HepG2 (cell line): ENCODE measurements at regions not wholly inside any gene's neighbourhood (a gene's known extent, or its start where the extent isn't known, plus 50 kb on each side); places are given as distances from the start of the nearest gene placed in this dataset.

Experiments
- ATAC-seq: fragments of 200-7000 bp; cut with Tn5 transposase; 3 replicates; pipeline ENCODE4 v1.9.1; 2020; ENCODE audit warnings: mild to moderate bottlenecking, moderate library complexity
- BruUV-seq: library from RNA; stranded (reverse); fragments of 400-500 nt; replicated peaks from 2 replicates; lab custom pipeline; 2021; lab: Mats Ljungman, UMichigan
- CTCF ChIA-PET: fragments of 300-600 bp; formaldehyde crosslinking; extraction: SDS; loops from one replicate; lab custom pipeline; 2021; ENCODE audit warnings: low total read pairs, inconsistent platforms, low intra/inter-chr PET ratio; lab: Yijun Ruan, JAX
- POLR2A ChIA-PET: fragments of 350-600 bp; sonication (Branson Sonifier 250); formaldehyde crosslinking; loops from one replicate; lab custom pipeline; 2020; ENCODE audit warnings: antibody characterized with exemption, inconsistent platforms; lab: Yijun Ruan, JAX
- DNase-seq: peaks from one replicate; pipeline ENCODE4 v3.0.0-alpha.2; 2015; ENCODE audit warnings: low spot score
- FAIRE-seq: peaks from 3 replicates; lab custom pipeline; 2011; peaks lifted over from hg19 to GRCh38; lab: Jason Lieb, UNC
- H2AFZ ChIP-seq: one replicate; pipeline ENCODE4 v1.6.1; 2011; ENCODE audit warnings: low read length, inconsistent platforms
- H3K27ac ChIP-seq: fragments of 300-600 bp; 3 replicates; pipeline ENCODE4 v1.8.0; 2011; ENCODE audit warnings: mixed run types, mild to moderate bottlenecking, mixed read lengths, low read length, inconsistent platforms; ENCODE audit not compliant: insufficient read depth; ENCODE audit errors: extremely low read length
- H3K27me3 ChIP-seq, 2 experiments: fragments of 200-600 bp in 1 of 2; 2 replicates in 1 of 2; 3 replicates in 1 of 2; pipeline versions ENCODE4 v1.6.0 to v1.8.0; 2011; ENCODE audit warnings: low read length in 2 of 2, mild to moderate bottlenecking in 2 of 2, moderate library complexity in 2 of 2, inconsistent platforms in 1 of 2; ENCODE audit not compliant: insufficient read depth in 2 of 2, control insufficient read depth in 1 of 2
- H3K36me3 ChIP-seq, 2 experiments: fragments of 200-600 bp in 1 of 2; replicated peaks in 1 of 2; 2 replicates in 1 of 2; 3 replicates in 1 of 2; pipeline versions ENCODE4 v1.5.1 to v1.8.0; 2011; ENCODE audit warnings: low read length in 2 of 2, inconsistent platforms in 1 of 2; ENCODE audit not compliant: insufficient read depth in 2 of 2, control insufficient read depth in 1 of 2
- H3K4me1 ChIP-seq: 2 replicates; pipeline ENCODE4 v1.5.1; 2012; ENCODE audit warnings: low read length, inconsistent platforms; ENCODE audit not compliant: insufficient read depth
- H3K4me2 ChIP-seq: 2 replicates; pipeline ENCODE4 v1.6.0; 2011; ENCODE audit warnings: low read depth, low read length, inconsistent platforms
- H3K4me3 ChIP-seq, 3 experiments: fragments of 200-600 bp in 1 of 3; sonication (generic), shearing (Covaris generic) in 1 of 3; replicated peaks in 1 of 3; 2 replicates each; pipeline ENCODE4 v1.5.1; 2011 to 2016; ENCODE audit warnings: low read length in 3 of 3, inconsistent platforms in 2 of 3, low read depth in 2 of 3, mild to moderate bottlenecking in 2 of 3, control low read depth in 1 of 3, mixed read lengths in 1 of 3; ENCODE audit not compliant: insufficient read depth in 1 of 3
- H3K79me2 ChIP-seq: one replicate; pipeline ENCODE4 v1.6.1; 2011; ENCODE audit warnings: low read length, inconsistent platforms; ENCODE audit not compliant: insufficient read depth
- H3K9ac ChIP-seq: 2 replicates; pipeline ENCODE4 v1.6.0; 2011; ENCODE audit warnings: mild to moderate bottlenecking, low read depth, low read length, inconsistent platforms; ENCODE audit not compliant: insufficient read depth
- H3K9me3 ChIP-seq: 2 replicates; pipeline ENCODE4 v1.5.1; 2012; ENCODE audit warnings: mild to moderate bottlenecking, low read length
- H4K20me1 ChIP-seq: 2 replicates; pipeline ENCODE4 v1.6.0; 2011; ENCODE audit warnings: inconsistent platforms, mild to moderate bottlenecking, low read length, moderate library complexity; ENCODE audit not compliant: insufficient read depth
- CEBPG ChIP-seq: IDR thresholded peaks from 2 replicates; pipeline ENCODE4 v1.6.1; 2016
- JUN ChIP-seq: sonication (generic); formaldehyde crosslinking; IDR thresholded peaks from 2 replicates; pipeline ENCODE4 v1.4.0; 2020; ENCODE audit warnings: mild to moderate bottlenecking, missing genetic modification reagents
- KAT8 ChIP-seq: IDR thresholded peaks from 2 replicates; pipeline ENCODE4 v1.6.1; 2016; ENCODE audit warnings: missing genetic modification reagents, missing compliant biosample characterization
- NBN ChIP-seq: fragments of 450-650 bp; conservative IDR thresholded peaks from 2 replicates; pipeline ENCODE4 v1.6.1; 2017
- STAT5B ChIP-seq: sonication (generic); formaldehyde crosslinking; IDR thresholded peaks from 2 replicates; pipeline ENCODE4 v1.4.0; 2020; ENCODE audit warnings: missing genetic modification reagents
- ZSCAN29 ChIP-seq: sonication (generic); formaldehyde crosslinking; conservative IDR thresholded peaks from 2 replicates; pipeline ENCODE4 v1.4.0; 2020; ENCODE audit warnings: mild to moderate bottlenecking, missing genetic modification reagents
- WGBS: methylation state at CpG from one replicate; pipeline ENCODE4 v1.1.6; 2017; ENCODE audit warnings: low lambda C conversion rate; 5-methylcytosine and 5-hydroxymethylcytosine counted together
- in situ Hi-C: cut with HindIII; loops from 2 replicates; pipeline ENCODE4 v1.10.0; 2017; ENCODE audit warnings: low pct_unique_long_range_greater_than_20kb; ENCODE audit not compliant: extremely low pct_ligation_motif_present
- intact Hi-C: fragments of 100-400 bp; cut with micrococcal nuclease; formaldehyde crosslinking; loops from one replicate; pipeline ENCODE4 v1.10.0; 2022; ENCODE audit not compliant: unreplicated experiment
- TF ChIP-seq, protein P1 (sequence below): sonication (generic); formaldehyde crosslinking; IDR thresholded peaks from 2 replicates; pipeline ENCODE4 v1.5.1; 2020; ENCODE audit warnings: missing genetic modification reagents, mild to moderate bottlenecking, borderline replicate concordance
- TF ChIP-seq, protein P2 (sequence below): fragments of 450-650 bp; IDR thresholded peaks from 2 replicates; pipeline ENCODE4 v1.6.1; 2016
- TF ChIP-seq, protein P3 (sequence below): sonication (generic); formaldehyde crosslinking; IDR thresholded peaks from 2 replicates; pipeline ENCODE4 v1.4.0; 2020; ENCODE audit warnings: mild to moderate bottlenecking, missing genetic modification reagents
- TF ChIP-seq, protein P4 (sequence below): sonication (generic); formaldehyde crosslinking; IDR thresholded peaks from 2 replicates; pipeline ENCODE4 v1.4.0; 2020; ENCODE audit warnings: missing genetic modification reagents; ENCODE audit errors: not compliant biosample characterization
- TF ChIP-seq, protein P5 (sequence below): sonication (generic); formaldehyde crosslinking; IDR thresholded peaks from 2 replicates; pipeline ENCODE4 v1.8.0; 2022; ENCODE audit warnings: mild to moderate bottlenecking, missing genetic modification reagents
- TF ChIP-seq, protein P6 (sequence below): sonication (generic); formaldehyde crosslinking; IDR thresholded peaks from 2 replicates; pipeline ENCODE4 v1.4.0; 2020; ENCODE audit warnings: missing genetic modification reagents

DNA sequence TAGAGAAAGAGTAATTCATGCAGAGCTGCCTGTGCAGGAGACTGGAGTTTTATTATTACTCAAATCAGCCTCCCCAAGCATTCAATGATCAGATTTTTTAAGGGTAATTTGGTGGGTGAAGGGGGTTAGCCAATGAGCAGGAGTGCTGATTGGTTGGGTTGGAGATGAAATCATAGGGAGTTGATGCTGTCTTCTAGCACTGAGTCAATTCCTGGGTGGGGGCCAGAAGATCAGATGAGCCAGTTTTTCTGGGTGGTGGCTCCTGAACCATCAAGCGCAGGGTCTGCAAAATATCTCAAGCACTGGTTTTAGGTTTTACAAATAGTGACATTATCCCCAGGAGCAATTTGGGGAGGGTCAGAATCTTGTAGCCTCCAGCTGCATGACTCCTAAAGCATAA is 312.8 kb upstream of the THSD7B start (continued):
- TF ChIP-seq, protein P1, sequence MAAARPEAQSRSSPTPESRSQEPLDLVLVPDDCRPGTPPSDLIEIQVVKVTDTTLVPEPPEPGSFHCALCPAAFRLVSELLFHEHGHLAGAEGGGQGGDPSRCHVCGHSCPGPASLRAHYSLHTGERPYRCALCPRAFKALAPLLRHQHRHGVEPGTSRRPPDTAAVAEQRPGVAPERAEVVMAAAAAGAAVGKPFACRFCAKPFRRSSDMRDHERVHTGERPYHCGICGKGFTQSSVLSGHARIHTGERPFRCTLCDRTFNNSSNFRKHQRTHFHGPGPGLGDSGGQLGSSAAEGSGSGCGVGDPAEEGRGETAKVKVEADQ (CRISPR knock-in tag) = no peak
- TF ChIP-seq, protein P2, sequence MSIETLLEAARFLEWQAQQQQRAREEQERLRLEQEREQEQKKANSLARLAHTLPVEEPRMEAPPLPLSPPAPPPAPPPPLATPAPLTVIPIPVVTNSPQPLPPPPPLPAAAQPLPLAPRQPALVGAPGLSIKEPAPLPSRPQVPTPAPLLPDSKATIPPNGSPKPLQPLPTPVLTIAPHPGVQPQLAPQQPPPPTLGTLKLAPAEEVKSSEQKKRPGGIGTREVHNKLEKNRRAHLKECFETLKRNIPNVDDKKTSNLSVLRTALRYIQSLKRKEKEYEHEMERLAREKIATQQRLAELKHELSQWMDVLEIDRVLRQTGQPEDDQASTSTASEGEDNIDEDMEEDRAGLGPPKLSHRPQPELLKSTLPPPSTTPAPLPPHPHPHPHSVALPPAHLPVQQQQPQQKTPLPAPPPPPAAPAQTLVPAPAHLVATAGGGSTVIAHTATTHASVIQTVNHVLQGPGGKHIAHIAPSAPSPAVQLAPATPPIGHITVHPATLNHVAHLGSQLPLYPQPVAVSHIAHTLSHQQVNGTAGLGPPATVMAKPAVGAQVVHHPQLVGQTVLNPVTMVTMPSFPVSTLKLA = no peak
- no peak for TF ChIP-seq NBN
- TF ChIP-seq ZSCAN29 = no peak

DNA sequence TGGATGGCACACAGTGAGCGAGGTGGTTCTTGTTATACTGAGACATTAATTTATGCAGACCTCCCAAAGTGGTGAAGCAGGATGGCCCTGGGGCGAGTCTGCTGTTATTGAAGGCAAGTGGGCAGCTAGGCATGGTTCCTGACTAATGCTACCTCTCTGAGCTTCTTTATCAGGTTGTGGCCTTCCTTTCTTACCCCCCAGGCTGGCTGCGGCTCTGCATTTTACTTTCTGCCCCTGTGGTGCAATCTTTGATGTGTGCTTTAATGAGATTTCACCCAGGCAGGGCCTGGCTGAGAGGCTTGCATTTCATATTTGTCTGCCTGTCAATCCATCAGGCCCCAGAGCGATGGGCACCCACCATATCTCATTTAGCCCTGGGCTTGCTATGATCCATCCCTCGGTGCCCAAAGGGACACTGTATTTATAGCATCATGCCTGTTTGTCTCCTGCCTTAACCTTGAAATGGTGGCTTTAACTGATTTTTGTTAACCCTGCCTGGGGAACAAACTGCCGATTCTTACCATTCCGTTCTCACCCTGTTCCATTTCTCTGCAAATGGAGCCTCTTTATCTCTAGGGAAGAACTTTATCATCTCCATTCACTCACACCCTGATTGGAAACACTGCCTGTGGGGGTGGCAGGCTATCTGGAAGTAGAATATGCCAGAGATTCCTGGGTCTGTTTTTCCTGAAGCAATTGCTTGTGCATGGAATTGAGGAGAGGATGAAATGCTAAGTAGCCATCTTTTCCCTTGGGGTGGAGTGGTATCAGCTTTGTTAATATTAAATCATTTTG is 316.2 kb upstream of the THSD7B start:
- Histone ChIP-seq H3K36me3 (no peaks in the 10 kb centered on the region), H3K4me1 (no peaks in the 10 kb centered on the region), H4K20me1 (no peaks in the 10 kb centered on the region), H2AFZ (no peak overlapping the region), H3K4me2 (no peak overlapping the region), H3K4me3 (no peak overlapping the region), H3K27me3 (no peaks in the 10 kb centered on the region; a peak in 1 of 5 replicates), H3K27ac (no peak overlapping the region), H3K79me2 (no peaks in the 10 kb centered on the region), H3K9me3 (no peaks in the 10 kb centered on the region), H3K9ac (no peak overlapping the region)
- POLR2A ChIA-PET = no interaction called here
- no peak for DNase-seq
- CTCF ChIA-PET = no interaction called here
- intact Hi-C loops (no loop called here), in situ Hi-C loops (no loop called here)
- WGBS = 2% methylated on average over 7 of the region's 7 CpGs
- ATAC-seq = no peak
- BruUV-seq = no TSS peak
- no peak for FAIRE-seq
- TF ChIP-seq, protein P3, sequence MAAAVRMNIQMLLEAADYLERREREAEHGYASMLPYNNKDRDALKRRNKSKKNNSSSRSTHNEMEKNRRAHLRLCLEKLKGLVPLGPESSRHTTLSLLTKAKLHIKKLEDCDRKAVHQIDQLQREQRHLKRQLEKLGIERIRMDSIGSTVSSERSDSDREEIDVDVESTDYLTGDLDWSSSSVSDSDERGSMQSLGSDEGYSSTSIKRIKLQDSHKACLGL (CRISPR knock-in tag) = no peak
- TF ChIP-seq, protein P4, sequence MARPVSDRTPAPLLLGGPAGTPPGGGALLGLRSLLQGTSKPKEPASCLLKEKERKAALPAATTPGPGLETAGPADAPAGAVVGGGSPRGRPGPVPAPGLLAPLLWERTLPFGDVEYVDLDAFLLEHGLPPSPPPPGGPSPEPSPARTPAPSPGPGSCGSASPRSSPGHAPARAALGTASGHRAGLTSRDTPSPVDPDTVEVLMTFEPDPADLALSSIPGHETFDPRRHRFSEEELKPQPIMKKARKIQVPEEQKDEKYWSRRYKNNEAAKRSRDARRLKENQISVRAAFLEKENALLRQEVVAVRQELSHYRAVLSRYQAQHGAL = no peak
- no peak for TF ChIP-seq STAT5B (CRISPR knock-in tag)
- no peak for TF ChIP-seq KAT8 (CRISPR knock-in tag)
- TF ChIP-seq JUN (CRISPR knock-in tag) = no peak
- TF ChIP-seq CEBPG (CRISPR knock-in tag) = no peak
- TF ChIP-seq, protein P5, sequence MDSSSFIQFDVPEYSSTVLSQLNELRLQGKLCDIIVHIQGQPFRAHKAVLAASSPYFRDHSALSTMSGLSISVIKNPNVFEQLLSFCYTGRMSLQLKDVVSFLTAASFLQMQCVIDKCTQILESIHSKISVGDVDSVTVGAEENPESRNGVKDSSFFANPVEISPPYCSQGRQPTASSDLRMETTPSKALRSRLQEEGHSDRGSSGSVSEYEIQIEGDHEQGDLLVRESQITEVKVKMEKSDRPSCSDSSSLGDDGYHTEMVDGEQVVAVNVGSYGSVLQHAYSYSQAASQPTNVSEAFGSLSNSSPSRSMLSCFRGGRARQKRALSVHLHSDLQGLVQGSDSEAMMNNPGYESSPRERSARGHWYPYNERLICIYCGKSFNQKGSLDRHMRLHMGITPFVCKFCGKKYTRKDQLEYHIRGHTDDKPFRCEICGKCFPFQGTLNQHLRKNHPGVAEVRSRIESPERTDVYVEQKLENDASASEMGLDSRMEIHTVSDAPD (CRISPR knock-in tag) = no peak
- TF ChIP-seq, protein P6, sequence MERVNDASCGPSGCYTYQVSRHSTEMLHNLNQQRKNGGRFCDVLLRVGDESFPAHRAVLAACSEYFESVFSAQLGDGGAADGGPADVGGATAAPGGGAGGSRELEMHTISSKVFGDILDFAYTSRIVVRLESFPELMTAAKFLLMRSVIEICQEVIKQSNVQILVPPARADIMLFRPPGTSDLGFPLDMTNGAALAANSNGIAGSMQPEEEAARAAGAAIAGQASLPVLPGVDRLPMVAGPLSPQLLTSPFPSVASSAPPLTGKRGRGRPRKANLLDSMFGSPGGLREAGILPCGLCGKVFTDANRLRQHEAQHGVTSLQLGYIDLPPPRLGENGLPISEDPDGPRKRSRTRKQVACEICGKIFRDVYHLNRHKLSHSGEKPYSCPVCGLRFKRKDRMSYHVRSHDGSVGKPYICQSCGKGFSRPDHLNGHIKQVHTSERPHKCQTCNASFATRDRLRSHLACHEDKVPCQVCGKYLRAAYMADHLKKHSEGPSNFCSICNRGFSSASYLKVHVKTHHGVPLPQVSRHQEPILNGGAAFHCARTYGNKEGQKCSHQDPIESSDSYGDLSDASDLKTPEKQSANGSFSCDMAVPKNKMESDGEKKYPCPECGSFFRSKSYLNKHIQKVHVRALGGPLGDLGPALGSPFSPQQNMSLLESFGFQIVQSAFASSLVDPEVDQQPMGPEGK (CRISPR knock-in tag) = no peak
